HK-2 (cell line): ENCODE measurements at regions not wholly inside any gene's neighbourhood (a gene's known extent, or its start where the extent isn't known, plus 50 kb on each side); places are given as distances from the start of the nearest gene placed in this dataset.
"Not testable (repeated sequence)": the region's sequence is repeated elsewhere in the genome, so short reads cannot be mapped to it uniquely, and the experiment has no call there.

Experiments
- DNase-seq: peaks from one replicate; pipeline ENCODE4 v3.0.0-alpha.2; 2018; ENCODE audit not compliant: unreplicated experiment

GRCh38 chr6:14518515-14519217 lies 401.1 kb downstream of the CD83 start:
- no peak for DNase-seq

- no peak for DNase-seq
Observed at GRCh38 chr6:14520029-14520428, 402.5 kb downstream of the CD83 start.

GRCh38 chr6:14520536-14520935 lies 403.0 kb downstream of the CD83 start:
- DNase-seq = no peak

- no peak for DNase-seq
Observed at GRCh38 chr6:14521141-14521540, 403.6 kb downstream of the CD83 start.

GRCh38 chr6:14521861-14522260 lies 404.3 kb downstream of the CD83 start:
- not testable (repeated sequence) for DNase-seq

- no peak for DNase-seq
Observed at GRCh38 chr6:14524319-14524718, 406.7 kb downstream of the CD83 start.

- no peak for DNase-seq
Observed at GRCh38 chr6:14530385-14530784, 412.8 kb downstream of the CD83 start.

- no peak for DNase-seq
Observed at GRCh38 chr6:14533446-14533845, 415.9 kb downstream of the CD83 start.

- no peak for DNase-seq
Observed at GRCh38 chr6:14537030-14537429, 419.5 kb downstream of the CD83 start.

- DNase-seq = no peak
Observed at GRCh38 chr6:14540276-14540675, 422.7 kb downstream of the CD83 start.

GRCh38 chr6:14540810-14541540 lies 423.4 kb downstream of the CD83 start:
- no peak for DNase-seq

GRCh38 chr6:14542670-14543366 lies 425.2 kb downstream of the CD83 start:
- DNase-seq = peak; percentile 39

GRCh38 chr6:14543971-14544585 lies 426.5 kb downstream of the CD83 start:
- DNase-seq = no peak

GRCh38 chr6:14544666-14545065 lies 427.1 kb downstream of the CD83 start:
- DNase-seq = no peak

GRCh38 chr6:14545496-14545895 lies 427.9 kb downstream of the CD83 start:
- no peak for DNase-seq

GRCh38 chr6:14546036-14546435 lies 428.5 kb downstream of the CD83 start:
- no peak for DNase-seq

- DNase-seq = no peak
Observed at GRCh38 chr6:14547284-14547998, 429.9 kb downstream of the CD83 start.

- DNase-seq = no peak
Observed at GRCh38 chr6:14549304-14549770, 431.8 kb downstream of the CD83 start.

- no peak for DNase-seq
Observed at GRCh38 chr6:14549871-14550270, 432.3 kb downstream of the CD83 start.

- DNase-seq = no peak
Observed at GRCh38 chr6:14550410-14550809, 432.8 kb downstream of the CD83 start.

- no peak for DNase-seq
Observed at GRCh38 chr6:14550822-14551221, 433.2 kb downstream of the CD83 start.

GRCh38 chr6:14551601-14552000 lies 434.0 kb downstream of the CD83 start:
- DNase-seq = not testable (repeated sequence)
